HTR-8/SVneo (cell line): ENCODE measurements at regions not wholly inside any gene's neighbourhood (a gene's known extent, or its start where the extent isn't known, plus 50 kb on each side); places are given as distances from the start of the nearest gene placed in this dataset.
"Not testable (repeated sequence)": the region's sequence is repeated elsewhere in the genome, so short reads cannot be mapped to it uniquely, and the experiment has no call there.

Experiments used
- DNase-seq: peaks from one replicate; pipeline ENCODE4 v3.0.0; 2011; ENCODE audit warnings: low spot score, mixed read lengths; ENCODE audit not compliant: insufficient read length
- FAIRE-seq: peaks from 2 replicates; lab custom pipeline; 2011; peaks lifted over from hg19 to GRCh38; lab: Jason Lieb, UNC

DNA sequence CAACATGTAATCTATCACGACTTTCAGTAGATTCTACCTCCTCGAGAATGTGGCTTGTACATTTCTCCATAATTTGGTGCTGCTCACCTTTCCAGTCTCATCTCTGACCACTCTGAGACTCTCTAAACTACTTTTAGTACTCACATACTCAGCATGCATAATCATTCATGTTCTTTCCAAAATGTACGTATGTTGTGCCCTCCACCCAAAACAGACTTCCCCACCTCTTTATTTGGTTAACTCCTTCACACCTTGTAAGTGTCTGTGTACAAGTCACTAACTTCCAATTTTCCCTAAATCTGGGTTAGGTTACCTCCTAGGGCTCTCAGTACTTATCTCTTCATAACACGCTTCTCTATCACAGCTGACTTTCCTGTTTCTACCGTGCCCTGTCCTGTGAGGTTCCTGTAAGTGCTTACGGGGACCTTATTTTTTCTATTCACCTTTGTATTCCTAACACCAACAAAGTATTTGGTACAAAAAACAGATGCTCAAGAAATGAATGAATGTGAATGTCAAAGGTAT, 186.2 kb upstream of the MKLN1 start:
- DNase-seq (no peak), FAIRE-seq (no peak)

DNA sequence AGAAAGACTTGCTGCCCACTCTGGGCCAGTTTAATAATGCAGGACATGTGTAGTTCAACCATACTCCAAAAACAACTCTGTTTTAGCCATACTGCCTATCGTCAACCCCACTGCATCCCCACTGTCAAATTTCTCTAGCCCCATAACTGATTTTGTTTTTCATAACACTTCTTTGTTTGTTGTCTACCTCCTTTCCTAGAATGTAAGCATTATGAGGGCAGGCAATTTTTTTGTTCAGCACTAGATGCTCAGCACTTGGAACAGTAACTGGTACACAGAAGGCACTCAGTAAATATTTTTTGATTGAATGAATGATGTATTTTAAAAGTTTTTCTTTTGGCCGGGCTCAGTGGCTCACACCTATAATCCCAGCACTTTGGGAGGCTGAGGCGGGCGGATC, 183.8 kb upstream of the MKLN1 start:
- FAIRE-seq (no peak), DNase-seq (no peak)

DNA sequence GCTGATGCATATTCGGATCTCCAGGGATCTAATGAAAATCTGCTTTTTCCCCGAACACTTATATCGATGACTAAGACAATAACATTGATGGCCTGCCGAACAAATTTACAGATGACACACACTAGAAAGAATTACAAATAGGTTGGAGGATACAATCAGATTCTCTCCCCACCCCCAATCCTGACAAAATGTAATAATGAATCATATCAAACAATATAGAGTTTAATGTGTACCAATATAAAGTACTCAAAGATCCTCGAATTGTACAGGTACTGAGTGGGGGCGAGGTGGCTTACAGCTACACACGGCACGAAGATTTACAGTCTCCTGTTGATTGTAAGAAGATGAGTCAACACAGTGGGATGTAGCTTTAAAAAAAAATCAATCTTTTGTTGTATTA, 182.7 kb upstream of the MKLN1 start:
- DNase-seq (peak; percentile 34), FAIRE-seq (no peak)

DNA sequence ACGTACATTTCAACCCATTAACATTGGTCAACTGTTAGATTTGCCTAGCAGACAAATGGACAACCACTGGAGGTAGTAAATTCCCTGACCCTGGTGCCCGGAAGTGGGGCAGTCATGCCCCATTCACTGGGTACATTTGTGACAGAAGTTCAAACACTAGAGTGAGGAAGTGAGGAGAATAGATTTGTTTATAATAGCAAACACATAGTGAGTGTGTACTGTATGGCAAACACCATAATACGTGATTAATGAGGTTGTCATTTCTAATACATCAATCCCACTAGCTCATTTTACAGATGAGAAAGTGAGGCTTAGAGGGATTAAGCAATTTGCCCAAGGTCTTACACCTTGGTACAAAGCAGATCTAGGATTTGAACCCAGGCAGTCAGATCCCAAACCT, 181.9 kb upstream of the MKLN1 start:
- DNase-seq (no peak), FAIRE-seq (no peak)

- DNase-seq (no peak), FAIRE-seq (no peak)
Measured at GRCh38 chr7:131147604-131148003, 180.1 kb upstream of the MKLN1 start.

DNA sequence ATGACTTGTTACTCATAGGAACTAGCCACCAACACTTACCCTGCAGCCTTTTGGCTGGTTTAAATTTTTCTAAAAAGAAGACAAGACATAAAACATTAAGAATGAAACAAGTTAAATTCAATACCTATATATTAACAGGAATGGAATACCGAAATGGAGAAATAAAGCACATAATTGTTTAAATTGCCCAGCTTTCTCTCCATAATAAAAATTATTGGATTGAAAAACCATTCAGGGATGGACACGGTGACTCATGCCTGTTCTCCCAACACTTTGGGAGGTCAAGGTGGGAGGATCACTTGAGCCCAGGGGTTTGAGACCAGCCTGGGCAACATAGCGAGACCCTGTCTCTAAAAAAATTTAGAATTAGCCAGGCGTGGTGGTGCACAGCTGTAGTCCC, 179.4 kb upstream of the MKLN1 start:
- FAIRE-seq (no peak), DNase-seq (no peak)

- no peak for DNase-seq
- FAIRE-seq, result no peak
Measured at GRCh38 chr7:131148708-131149428, 178.8 kb upstream of the MKLN1 start.

- FAIRE-seq (no peak), DNase-seq (no peak)
Measured at GRCh38 chr7:131149429-131149773, 178.3 kb upstream of the MKLN1 start.

DNA sequence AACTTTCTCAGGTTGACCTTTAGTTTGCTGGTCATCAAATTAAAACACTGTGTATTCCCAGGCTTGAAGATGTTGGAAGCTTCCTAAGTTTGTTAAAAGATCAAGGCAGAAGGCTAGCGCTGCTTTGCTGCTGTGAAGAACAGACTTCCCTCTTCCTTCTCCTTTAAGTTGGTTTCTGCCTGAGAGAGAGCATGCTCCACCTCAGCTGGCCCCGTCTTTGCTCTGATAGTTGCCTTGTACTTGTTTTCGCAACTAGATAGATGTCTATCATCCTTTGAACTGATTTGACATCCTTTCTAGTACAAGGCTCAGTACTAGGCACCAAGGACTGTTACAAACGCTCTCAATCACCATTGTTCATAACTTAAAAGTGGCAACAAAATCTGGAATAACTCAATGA, 177.8 kb upstream of the MKLN1 start:
- FAIRE-seq, result no peak
- no peak for DNase-seq

- no peak for FAIRE-seq
- DNase-seq, result no peak
Measured at GRCh38 chr7:131151034-131151433, 176.6 kb upstream of the MKLN1 start.

DNA sequence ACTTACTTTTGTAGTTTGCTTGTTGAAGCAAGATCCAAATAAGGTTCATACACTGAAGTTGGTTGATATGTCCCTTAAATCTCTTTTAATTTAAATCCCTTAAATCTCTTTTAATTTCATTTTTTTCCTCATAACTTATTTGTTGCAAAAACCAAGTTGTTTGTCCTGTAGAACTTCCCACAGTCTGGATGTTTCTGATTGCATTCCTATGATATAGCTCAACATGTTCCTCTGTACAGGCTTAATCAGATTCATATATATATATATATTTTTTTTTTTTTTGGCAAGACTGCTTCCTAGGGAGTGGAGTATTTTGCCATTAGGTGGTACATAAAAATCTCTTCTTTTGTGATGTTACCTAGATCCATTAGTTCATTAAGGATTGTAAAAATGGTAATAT, 174.9 kb upstream of the MKLN1 start:
- FAIRE-seq (no peak), DNase-seq (no peak)

GRCh38 chr7:131154380-131154779, 173.3 kb upstream of the MKLN1 start:
- FAIRE-seq (no peak), DNase-seq (no peak)

DNA sequence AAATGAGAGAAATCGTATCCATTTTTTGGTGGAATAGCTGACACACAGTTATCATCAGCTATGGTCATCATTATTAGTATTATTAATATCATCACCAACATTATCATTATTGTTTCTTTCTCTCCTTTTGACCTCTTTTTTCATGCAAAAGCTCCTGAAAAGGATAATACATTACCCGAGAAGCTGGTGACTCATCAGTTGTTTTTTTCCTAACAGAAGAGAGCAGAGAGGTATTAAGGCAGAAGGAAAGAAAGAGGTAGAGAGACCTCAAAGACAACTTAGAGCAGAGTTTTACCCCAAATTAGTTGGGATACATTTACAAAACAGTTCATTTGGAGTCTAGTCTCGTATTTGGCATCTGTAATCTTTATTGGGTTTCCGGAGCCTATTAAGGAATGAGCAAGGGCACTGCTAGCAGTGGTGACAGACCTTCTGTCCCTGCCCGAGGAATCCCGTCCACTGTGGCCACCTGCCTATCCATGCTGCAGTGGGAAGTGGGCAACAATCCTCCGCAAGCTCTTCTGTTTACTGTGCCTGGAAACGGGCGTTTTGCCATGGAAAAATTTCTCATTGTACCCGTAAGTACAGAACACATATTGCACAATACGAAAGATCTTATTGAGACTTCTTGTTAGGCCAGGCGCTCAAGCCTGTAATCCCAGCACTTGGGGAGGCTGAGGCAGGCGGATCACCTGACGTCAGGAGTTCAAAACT, 170.0 kb upstream of the MKLN1 start:
- FAIRE-seq (no peak), DNase-seq (no peak)

- not testable (repeated sequence) for FAIRE-seq, DNase-seq
Measured at GRCh38 chr7:131158244-131158636, 169.4 kb upstream of the MKLN1 start.

DNA sequence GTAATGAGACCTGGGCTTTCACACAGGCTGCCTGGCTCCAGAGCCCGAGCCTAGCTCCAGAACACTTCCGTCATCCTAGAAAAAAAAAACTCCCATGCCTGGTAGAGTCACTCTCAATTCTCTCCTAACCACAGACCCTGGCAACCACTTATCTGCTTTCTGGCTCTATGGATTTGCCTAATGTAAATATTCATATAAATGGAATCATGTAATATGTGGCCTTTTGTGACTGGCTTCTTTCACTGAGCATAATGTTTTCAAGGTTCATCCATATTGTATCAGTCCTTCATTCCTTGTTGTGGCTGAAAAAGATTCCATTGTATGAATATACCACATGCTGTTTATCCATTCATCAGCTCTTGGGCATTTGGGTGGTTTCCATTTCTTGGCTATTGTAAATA, 167.7 kb upstream of the MKLN1 start:
- no peak for DNase-seq
- no peak for FAIRE-seq

DNA sequence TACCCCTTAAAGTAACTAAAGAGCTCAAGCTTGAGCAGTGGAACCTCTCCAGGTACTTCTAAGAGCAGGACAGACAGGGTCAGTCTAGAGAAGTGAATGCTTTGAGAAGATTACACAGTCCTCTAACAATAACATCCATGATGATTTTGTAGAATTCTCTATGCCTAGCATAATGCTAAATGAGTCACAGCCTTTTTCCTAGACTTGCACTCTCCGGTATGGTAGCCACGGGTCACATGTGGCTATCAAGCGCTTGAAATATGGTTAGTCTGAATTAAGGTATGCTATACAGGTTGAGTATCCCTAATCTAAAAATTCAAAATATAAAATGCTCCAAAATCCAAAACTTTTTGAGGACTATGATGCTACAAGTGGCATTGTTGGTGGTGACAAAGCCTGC, 166.6 kb upstream of the MKLN1 start:
- FAIRE-seq, result no peak

GRCh38 chr7:131164025-131164925, 163.4 kb upstream of the MKLN1 start:
- DNase-seq, result peak; percentile 74
- no peak for FAIRE-seq

More for the DNA sequence above, 166.6 kb upstream of the MKLN1 start:
- no peak for DNase-seq

DNA sequence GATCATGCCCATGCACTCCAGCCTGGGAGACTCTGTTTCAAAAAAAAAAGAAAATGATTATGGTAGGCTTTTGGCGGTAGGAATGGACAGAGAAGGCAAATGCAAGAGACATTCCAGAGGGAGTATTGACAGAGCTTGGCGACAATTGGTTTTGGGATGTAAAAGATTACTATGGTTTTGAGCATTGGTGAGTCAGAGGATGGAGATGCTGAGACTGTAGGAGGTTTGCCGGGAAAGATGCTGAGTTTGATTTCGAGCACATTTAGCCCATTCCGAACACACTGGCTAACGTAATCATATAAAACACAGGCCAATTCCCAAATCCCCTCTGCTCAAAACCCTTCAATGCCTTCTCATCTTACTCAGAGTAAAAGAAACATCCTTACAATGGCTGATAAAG, 161.6 kb upstream of the MKLN1 start:
- FAIRE-seq (no peak), DNase-seq (no peak)

- peak; percentile 37 for DNase-seq
- no peak for FAIRE-seq
Measured at GRCh38 chr7:131170440-131171271, 157.0 kb upstream of the MKLN1 start.
